CD14-positive monocyte (primary cell): ENCODE measurements at regions not wholly inside any gene's neighbourhood (a gene's known extent, or its start where the extent isn't known, plus 50 kb on each side); places are given as distances from the start of the nearest gene placed in this dataset.

ENCODE experiments used
- DNase-seq, 3 donors: peaks; one replicate each; pipeline ENCODE4 v3.0.0-alpha.2; 2011 to 2022
- H2AFZ ChIP-seq: 2 replicates; pipeline ENCODE4 v1.6.0; 2012; ENCODE audit warnings: mild to moderate bottlenecking, low read depth, low read length, inconsistent platforms; ENCODE audit not compliant: insufficient read depth, poor library complexity, severe bottlenecking
- H3K27ac ChIP-seq, 2 donors: 1 replicate in 1 of 2; 2 replicates in 1 of 2; pipeline ENCODE4 v1.5.1; 2012 to 2013; ENCODE audit warnings: low read length in 2 of 2, control low read depth in 1 of 2, inconsistent platforms in 1 of 2, low read depth in 1 of 2, mild to moderate bottlenecking in 1 of 2
- H3K27me3 ChIP-seq, 2 donors: one replicate each; pipeline versions ENCODE4 v1.6.0 to v1.6.1; 2011 to 2013; ENCODE audit warnings: low read length in 2 of 2; ENCODE audit not compliant: control insufficient read depth in 2 of 2, insufficient read depth in 2 of 2
- H3K36me3 ChIP-seq, 2 donors: replicated peaks in 1 of 2; 1 replicate in 1 of 2; 2 replicates in 1 of 2; pipeline versions ENCODE4 v1.5.1 to v1.6.1; 2012 to 2013; ENCODE audit warnings: low read length in 2 of 2, control low read depth in 1 of 2, inconsistent platforms in 1 of 2, mild to moderate bottlenecking in 1 of 2; ENCODE audit not compliant: insufficient read depth in 2 of 2, control insufficient read depth in 1 of 2
- H3K4me1 ChIP-seq, 2 donors: 1 replicate in 1 of 2; 2 replicates in 1 of 2; pipeline versions ENCODE4 v1.5.1 to v1.6.1; 2012 to 2013; ENCODE audit warnings: low read length in 2 of 2, control low read depth in 1 of 2, inconsistent platforms in 1 of 2, mild to moderate bottlenecking in 1 of 2, moderate library complexity in 1 of 2; ENCODE audit not compliant: insufficient read depth in 2 of 2, control insufficient read depth in 1 of 2
- H3K4me2 ChIP-seq: replicated peaks from 2 replicates; pipeline ENCODE3; 2012; ENCODE audit warnings: low read length, moderate library complexity, mild to moderate bottlenecking; ENCODE audit not compliant: poor library complexity, severe bottlenecking; ENCODE audit errors: extremely low read depth
- H3K4me3 ChIP-seq, 3 experiments: fragments of 200-600 bp in 1 of 3; sonication (generic) in 1 of 3; replicated peaks in 1 of 3; 1 replicate in 2 of 3; 2 replicates in 1 of 3; pipeline ENCODE4 v1.5.1; 2011 to 2013; ENCODE audit warnings: low read length in 3 of 3, mild to moderate bottlenecking in 3 of 3, control low read depth in 2 of 3, low read depth in 2 of 3, inconsistent platforms in 1 of 3, moderate library complexity in 1 of 3
- H3K79me2 ChIP-seq: 2 replicates; pipeline ENCODE4 v1.6.0; 2012; ENCODE audit warnings: mild to moderate bottlenecking, control low read depth, inconsistent platforms, low read length, moderate library complexity; ENCODE audit not compliant: insufficient read depth
- H3K9ac ChIP-seq: 2 replicates; pipeline ENCODE4 v1.6.0; 2017; ENCODE audit warnings: low read length, mild to moderate bottlenecking; ENCODE audit not compliant: insufficient read depth, poor library complexity, severe bottlenecking
- H3K9me3 ChIP-seq, 2 donors: replicated peaks in 1 of 2; 1 replicate in 1 of 2; 2 replicates in 1 of 2; pipeline versions ENCODE4 v1.5.1 to v1.6.1; 2012 to 2013; ENCODE audit warnings: low read length in 2 of 2, control low read depth in 1 of 2; ENCODE audit not compliant: control insufficient read depth in 1 of 2, insufficient read depth in 1 of 2
- H4K20me1 ChIP-seq: 2 replicates; pipeline ENCODE4 v1.6.0; 2012; ENCODE audit warnings: mild to moderate bottlenecking, low read length, control low read depth, moderate library complexity; ENCODE audit not compliant: insufficient read depth
- H3K27ac Mint-ChIP-seq, 7 donors: one replicate each; pipeline ENCODE4 v1.8.0; 2020; ENCODE audit warnings: mild to moderate bottlenecking in 7 of 7, mixed read lengths in 7 of 7, moderate library complexity in 6 of 7, inconsistent platforms in 2 of 7
- H3K27me3 Mint-ChIP-seq, 3 donors: one replicate each; pipeline ENCODE4 v1.8.0; 2021 to 2022; ENCODE audit warnings: low read depth in 3 of 3, mild to moderate bottlenecking in 3 of 3, mixed read lengths in 3 of 3, moderate library complexity in 3 of 3, inconsistent platforms in 1 of 3
- H3K36me3 Mint-ChIP-seq, 2 donors: one replicate each; pipeline ENCODE4 v1.8.0; 2020; ENCODE audit warnings: mixed read lengths in 2 of 2, inconsistent platforms in 1 of 2, mild to moderate bottlenecking in 1 of 2
- H3K4me1 Mint-ChIP-seq: one replicate; pipeline ENCODE4 v1.8.0; 2020; ENCODE audit warnings: mild to moderate bottlenecking, mixed read lengths
- H3K4me3 Mint-ChIP-seq, 2 donors: one replicate each; pipeline ENCODE4 v1.8.0; 2020; ENCODE audit warnings: mild to moderate bottlenecking in 2 of 2, mixed read lengths in 2 of 2, moderate library complexity in 1 of 2
- H3K9me3 Mint-ChIP-seq, 7 donors: one replicate each; pipeline ENCODE4 v1.8.0; 2020 to 2022; ENCODE audit warnings: mixed read lengths in 7 of 7, mild to moderate bottlenecking in 6 of 7, moderate library complexity in 6 of 7, inconsistent platforms in 2 of 7
- WGBS: methylation state at CpG from one replicate; pipeline ENCODE4 v1.1.5; 2013; ENCODE audit warnings: missing lambda C conversion rate; ENCODE audit not compliant: insufficient coverage; 5-methylcytosine and 5-hydroxymethylcytosine counted together
- intact Hi-C, 2 donors: fragments of 100-400 bp; cut with micrococcal nuclease; formaldehyde crosslinking; loops; one replicate each; pipeline versions ENCODE4 v1.15.0 to v1.15.1; 2023
- TF ChIP-seq, protein P1 (sequence below): fragments of 200-600 bp; IDR thresholded peaks from one replicate; pipeline ENCODE4 v1.8.0; 2022; ENCODE audit warnings: antibody characterized with exemption, mild to moderate bottlenecking

DNA sequence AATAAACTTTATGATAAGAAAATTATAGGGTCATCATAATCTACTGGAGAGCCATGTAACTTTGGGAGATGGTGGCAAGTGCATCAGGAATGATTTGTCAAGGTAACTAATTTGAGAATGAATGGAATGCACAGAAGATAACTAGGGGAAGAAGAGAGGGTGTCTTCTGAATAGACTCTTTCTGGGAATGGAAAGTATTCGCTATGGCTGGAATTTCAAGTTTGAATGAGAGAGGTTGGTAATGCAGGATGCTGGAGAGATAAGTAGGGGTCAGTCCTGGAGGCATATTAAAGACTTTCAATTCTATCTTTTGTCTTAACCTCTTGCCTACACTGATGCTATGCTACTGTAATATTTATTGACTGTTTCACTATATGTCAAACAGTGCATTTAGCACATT, 714.2 kb downstream of the CETN3 start:
- no peaks in the 10 kb centered on the region for H3K27me3 ChIP-seq
- H3K4me2 ChIP-seq: no peak overlapping the region
- Mint-ChIP-seq H3K4me3 (no peak overlapping the region), H3K9me3 (peaks cover 0 to 5% (median 2%) of the 10 kb centered on the region in 7 donors), H3K36me3 (no peaks in the 10 kb centered on the region), H3K4me1 (no peaks in the 10 kb centered on the region), H3K27me3 (peaks cover 0 to 4% (median 1%) of the 10 kb centered on the region in 3 donors), H3K27ac (no peak overlapping the region)
- no peak overlapping the region for H3K4me3 ChIP-seq
- H2AFZ ChIP-seq: no peak overlapping the region
- intact Hi-C loops: no loop called here
- WGBS: no CpG with 5 or more reads among the region's 1 CpG
- H4K20me1 ChIP-seq: no peaks in the 10 kb centered on the region
- no peaks in the 10 kb centered on the region for H3K36me3 ChIP-seq
- DNase-seq: no peak
- H3K27ac ChIP-seq: no peak overlapping the region
- no peaks in the 10 kb centered on the region for H3K79me2 ChIP-seq
- H3K4me1 ChIP-seq: no peaks in the 10 kb centered on the region
- no peak overlapping the region for H3K9ac ChIP-seq
- TF ChIP-seq, protein P1, sequence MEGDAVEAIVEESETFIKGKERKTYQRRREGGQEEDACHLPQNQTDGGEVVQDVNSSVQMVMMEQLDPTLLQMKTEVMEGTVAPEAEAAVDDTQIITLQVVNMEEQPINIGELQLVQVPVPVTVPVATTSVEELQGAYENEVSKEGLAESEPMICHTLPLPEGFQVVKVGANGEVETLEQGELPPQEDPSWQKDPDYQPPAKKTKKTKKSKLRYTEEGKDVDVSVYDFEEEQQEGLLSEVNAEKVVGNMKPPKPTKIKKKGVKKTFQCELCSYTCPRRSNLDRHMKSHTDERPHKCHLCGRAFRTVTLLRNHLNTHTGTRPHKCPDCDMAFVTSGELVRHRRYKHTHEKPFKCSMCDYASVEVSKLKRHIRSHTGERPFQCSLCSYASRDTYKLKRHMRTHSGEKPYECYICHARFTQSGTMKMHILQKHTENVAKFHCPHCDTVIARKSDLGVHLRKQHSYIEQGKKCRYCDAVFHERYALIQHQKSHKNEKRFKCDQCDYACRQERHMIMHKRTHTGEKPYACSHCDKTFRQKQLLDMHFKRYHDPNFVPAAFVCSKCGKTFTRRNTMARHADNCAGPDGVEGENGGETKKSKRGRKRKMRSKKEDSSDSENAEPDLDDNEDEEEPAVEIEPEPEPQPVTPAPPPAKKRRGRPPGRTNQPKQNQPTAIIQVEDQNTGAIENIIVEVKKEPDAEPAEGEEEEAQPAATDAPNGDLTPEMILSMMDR: no peak
- no peaks in the 10 kb centered on the region for H3K9me3 ChIP-seq

GRCh38 chr5:89694026-89694550, 715.5 kb downstream of the CETN3 start:
- Mint-ChIP-seq H3K4me3 (no peak overlapping the region), H3K36me3 (no peaks in the 10 kb centered on the region), H3K27me3 (peaks cover 0 to 4% (median 1%) of the 10 kb centered on the region in 3 donors), H3K4me1 (no peaks in the 10 kb centered on the region), H3K27ac (no peak overlapping the region), H3K9me3 (peaks cover 0 to 4% (median under 1%) of the 10 kb centered on the region in 7 donors)
- no peaks in the 10 kb centered on the region for H3K9me3 ChIP-seq
- no peak overlapping the region for H3K9ac ChIP-seq
- TF ChIP-seq, protein P1: no peak
- H3K27ac ChIP-seq: no peak overlapping the region
- no peaks in the 10 kb centered on the region for H3K79me2 ChIP-seq
- no peak overlapping the region for H3K4me2 ChIP-seq
- no peaks in the 10 kb centered on the region for H4K20me1 ChIP-seq
- no peaks in the 10 kb centered on the region for H3K27me3 ChIP-seq
- H2AFZ ChIP-seq: no peak overlapping the region
- intact Hi-C loops: no loop called here
- no peaks in the 10 kb centered on the region for H3K36me3 ChIP-seq
- no peak overlapping the region for H3K4me3 ChIP-seq
- WGBS: no CpG with 5 or more reads among the region's 3 CpGs
- H3K4me1 ChIP-seq: no peaks in the 10 kb centered on the region
- no peak for DNase-seq
